HCT116 (cell line): ENCODE measurements at regions not wholly inside any gene's neighbourhood (a gene's known extent, or its start where the extent isn't known, plus 50 kb on each side); places are given as distances from the start of the nearest gene placed in this dataset.

Experiments used
- CEBPB ChIP-seq: IDR thresholded peaks from 2 replicates; pipeline ENCODE4 v1.6.1; 2012; ENCODE audit warnings: low read depth
- CTCF ChIP-seq, 3 experiments: fragments of 200-600 bp in 1 of 3; sonication (generic) in 1 of 3; IDR thresholded peaks in 2 of 3; conservative IDR thresholded peaks in 1 of 3; 2 replicates each; pipeline ENCODE4 v1.5.1; 2012 to 2017; ENCODE audit warnings: low read depth in 2 of 3, low read length in 2 of 3, antibody characterized with exemption in 1 of 3, borderline replicate concordance in 1 of 3, control low read depth in 1 of 3, mild to moderate bottlenecking in 1 of 3, mixed read lengths in 1 of 3, mixed run types in 1 of 3, moderate library complexity in 1 of 3; ENCODE audit not compliant: insufficient read depth in 1 of 3
- EGR1 ChIP-seq: IDR thresholded peaks from 2 replicates; pipeline ENCODE4 v1.6.1; 2012; ENCODE audit warnings: low read depth
- EZH2 ChIP-seq: fragments of 200-600 bp; sonication (generic); IDR thresholded peaks from 2 replicates; pipeline ENCODE4 v1.6.1; 2017; ENCODE audit warnings: antibody characterized with exemption, mixed run types
- EZH2phosphoT487 ChIP-seq: fragments of 200-600 bp; IDR thresholded peaks from 2 replicates; pipeline ENCODE4 v1.6.1; 2018; ENCODE audit warnings: antibody characterized with exemption, borderline replicate concordance
- MAX ChIP-seq: IDR thresholded peaks from 2 replicates; pipeline ENCODE4 v1.6.1; 2012
- POLR2A ChIP-seq: IDR thresholded peaks from 2 replicates; pipeline ENCODE4 v1.7.0; 2011; ENCODE audit warnings: borderline replicate concordance; ENCODE audit not compliant: insufficient read depth, insufficient read length; ENCODE audit errors: extremely low read depth
- POLR2AphosphoS5 ChIP-seq: IDR thresholded peaks from 2 replicates; pipeline ENCODE4 v1.6.1; 2011; ENCODE audit warnings: mild to moderate bottlenecking, low read depth, low read length, moderate library complexity
- RAD21 ChIP-seq: IDR thresholded peaks from 2 replicates; pipeline ENCODE4 v1.6.1; 2012; ENCODE audit warnings: low read depth, mild to moderate bottlenecking
- REST ChIP-seq: IDR thresholded peaks from 2 replicates; pipeline ENCODE4 v1.6.1; 2012; ENCODE audit warnings: low read depth
- SIN3A ChIP-seq: IDR thresholded peaks from 2 replicates; pipeline ENCODE4 v1.6.1; 2012; ENCODE audit warnings: low read depth
- TCF7L2 ChIP-seq: IDR thresholded peaks from 2 replicates; pipeline ENCODE4 v1.7.0; 2011; ENCODE audit warnings: borderline replicate concordance, inconsistent platforms; ENCODE audit not compliant: insufficient read depth, insufficient read length; ENCODE audit errors: extremely low read depth
- YY1 ChIP-seq: IDR thresholded peaks from 2 replicates; pipeline ENCODE4 v1.6.1; 2011; ENCODE audit warnings: low read length, low read depth, moderate library complexity, mild to moderate bottlenecking; ENCODE audit not compliant: insufficient replicate concordance; ENCODE audit errors: extremely low read depth

- TF ChIP-seq EZH2, result no peak
- no peak for TF ChIP-seq SIN3A
- TF ChIP-seq POLR2A, result no peak
- no peak for TF ChIP-seq CTCF (IDR thresholded peaks at IDR 0.05 in 2 of 3, conservative IDR thresholded peaks at IDR 0.05 in 1 of 3; ENCODE audit: borderline replicate concordance in 1 of 3, insufficient read depth in 1 of 3, low read depth in 2 of 3, low read length in 2 of 3)
- TF ChIP-seq YY1, result no peak
- TF ChIP-seq REST, result no peak
- no peak for TF ChIP-seq EZH2phosphoT487
- TF ChIP-seq MAX, result no peak
- TF ChIP-seq POLR2AphosphoS5, result no peak
- TF ChIP-seq RAD21, result no peak
- TF ChIP-seq EGR1, result no peak
- TF ChIP-seq TCF7L2, result no peak
- no peak for TF ChIP-seq CEBPB
Observed at GRCh38 chr6:149267513-149268043, 49.9 kb upstream of the TAB2 start.
